ENCODE measurements at regions not wholly inside any gene's neighbourhood (a gene's known extent, or its start where the extent isn't known, plus 50 kb on each side); places are given as distances from the start of the nearest gene placed in this dataset.

GRCh38 chr18:52200406-52200805 lies 139.6 kb upstream of the DCC start:
- no peaks in the 10 kb centered on the region for H3K36me3 ChIP-seq (replicated peaks in 1 of 2; ENCODE audit: control insufficient read depth in 1 of 2, insufficient read depth in 2 of 2, low read length in 1 of 2)

GRCh38 chr18:52200921-52201663 lies 138.9 kb upstream of the DCC start:
- Histone ChIP-seq H4K20me1 (ENCODE audit: insufficient read depth) (no peaks in the 10 kb centered on the region), H3K4me1 (ENCODE audit: control insufficient read depth in 1 of 2, insufficient read depth in 2 of 2, low read depth in 1 of 2, low read length in 1 of 2) (no peaks in the 10 kb centered on the region), H3K9me3 (0 out of 2 replicates have a peak, but pooled peaks cover 4% of the 10 kb centered on the region), H3K27me3 (ENCODE audit: insufficient read depth) (no peaks in the 10 kb centered on the region), H3F3A (replicated peaks; ENCODE audit: insufficient read depth) (no peaks in the 10 kb centered on the region), H2AFZ (ENCODE audit: low read depth) (no peak overlapping the region), H3K4me2 (no peak overlapping the region), H3K9ac (no peak overlapping the region), H3K9me2 (no peaks in the 10 kb centered on the region), H3K36me3 (replicated peaks in 1 of 2; ENCODE audit: control insufficient read depth in 1 of 2, insufficient read depth in 2 of 2, low read length in 1 of 2) (no peaks in the 10 kb centered on the region), H3K27ac (ENCODE audit: low read depth in 2 of 2, low read length in 1 of 2) (no peak overlapping the region), H3K79me2 (ENCODE audit: insufficient read depth) (no peaks in the 10 kb centered on the region), H3K4me3 (ENCODE audit: low read depth in 2 of 2, low read length in 1 of 2) (no peak overlapping the region)
- no peak for DNase-seq
- whole genome bisulfite sequencing (ENCODE audit: low lambda C conversion rate) = 75% methylated on average over 11 of the region's 11 CpGs
- POLR2A ChIA-PET = no interaction called here
- CTCF ChIA-PET = no interaction called here
- TF ChIP-seq CHD2 (IDR thresholded peaks at IDR 0.05; ENCODE audit: low read length, partially characterized antibody) (no peak), RAD21 (IDR thresholded peaks at IDR 0.05; ENCODE audit: low read length) (no peak), NRF1 (IDR thresholded peaks at IDR 0.05; ENCODE audit: low read depth, low read length) (no peak), GATA2 (CRISPR knock-in tag; IDR thresholded peaks at IDR 0.05) (no peak), IRF3 (IDR thresholded peaks at IDR 0.05; ENCODE audit: low read depth, low read length) (no peak), SMC3 (IDR thresholded peaks at IDR 0.05; ENCODE audit: low read depth, low read length) (no peak), NFIC (IDR thresholded peaks at IDR 0.05; ENCODE audit: borderline replicate concordance) (no peak), EP300 (IDR thresholded peaks at IDR 0.05; ENCODE audit: borderline replicate concordance in 1 of 2, low read depth in 1 of 2, low read length in 1 of 2) (no peak), MXI1 (IDR thresholded peaks at IDR 0.05; ENCODE audit: low read depth, low read length) (no peak), RFX5 (IDR thresholded peaks at IDR 0.05; ENCODE audit: low read length) (no peak), POLR2AphosphoS5 (IDR thresholded peaks at IDR 0.05; ENCODE audit: low read depth, low read length) (no peak), CTCF (IDR thresholded peaks at IDR 0.05) (no peak), RCOR1 (IDR thresholded peaks at IDR 0.05; ENCODE audit: low read length) (no peak)
- TF ChIP-seq, protein P1, sequence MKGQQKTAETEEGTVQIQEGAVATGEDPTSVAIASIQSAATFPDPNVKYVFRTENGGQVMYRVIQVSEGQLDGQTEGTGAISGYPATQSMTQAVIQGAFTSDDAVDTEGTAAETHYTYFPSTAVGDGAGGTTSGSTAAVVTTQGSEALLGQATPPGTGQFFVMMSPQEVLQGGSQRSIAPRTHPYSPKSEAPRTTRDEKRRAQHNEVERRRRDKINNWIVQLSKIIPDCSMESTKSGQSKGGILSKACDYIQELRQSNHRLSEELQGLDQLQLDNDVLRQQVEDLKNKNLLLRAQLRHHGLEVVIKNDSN (IDR thresholded peaks at IDR 0.05; ENCODE audit: borderline replicate concordance, low read depth) = no peak
- TF ChIP-seq, protein P2, sequence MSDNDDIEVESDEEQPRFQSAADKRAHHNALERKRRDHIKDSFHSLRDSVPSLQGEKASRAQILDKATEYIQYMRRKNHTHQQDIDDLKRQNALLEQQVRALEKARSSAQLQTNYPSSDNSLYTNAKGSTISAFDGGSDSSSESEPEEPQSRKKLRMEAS (IDR thresholded peaks at IDR 0.05; ENCODE audit: low read depth) = no peak

More at GRCh38 chr18:52200406-52200805, 139.6 kb upstream of the DCC start:
- Histone ChIP-seq H3K4me1 (ENCODE audit: control insufficient read depth in 1 of 2, insufficient read depth in 2 of 2, low read depth in 1 of 2, low read length in 1 of 2) (no peaks in the 10 kb centered on the region), H2AFZ (ENCODE audit: low read depth) (no peak overlapping the region), H3K9me3 (0 out of 2 replicates have a peak, but pooled peaks cover 4% of the 10 kb centered on the region), H3F3A (replicated peaks; ENCODE audit: insufficient read depth) (no peaks in the 10 kb centered on the region), H4K20me1 (ENCODE audit: insufficient read depth) (no peaks in the 10 kb centered on the region), H3K27me3 (ENCODE audit: insufficient read depth) (no peaks in the 10 kb centered on the region), H3K4me2 (no peak overlapping the region), H3K9me2 (no peaks in the 10 kb centered on the region), H3K4me3 (ENCODE audit: low read depth in 2 of 2, low read length in 1 of 2) (no peak overlapping the region), H3K79me2 (ENCODE audit: insufficient read depth) (no peaks in the 10 kb centered on the region), H3K27ac (ENCODE audit: low read depth in 2 of 2, low read length in 1 of 2) (no peak overlapping the region), H3K9ac (no peak overlapping the region)
- no peak for DNase-seq
- ChIA-PET CTCF (interaction anchor here (0.8 to 1.4 kb wide), 2 partner anchors 18 to 49 kb away, joined by 3 read pairs; no protein-coding TSS in a partner anchor), POLR2A (no interaction called here)
- TF ChIP-seq FOXJ3 (CRISPR knock-in tag; IDR thresholded peaks at IDR 0.05) (no peak), CHD2 (IDR thresholded peaks at IDR 0.05; ENCODE audit: low read length, partially characterized antibody) (no peak), TEAD4 (IDR thresholded peaks at IDR 0.05; ENCODE audit: borderline replicate concordance, insufficient read depth) (no peak), EZH2phosphoT487 (IDR thresholded peaks at IDR 0.05; ENCODE audit: borderline replicate concordance, low read depth) (no peak), SIN3A (IDR thresholded peaks at IDR 0.05; ENCODE audit: borderline replicate concordance, low read depth, low read length) (no peak), RCOR1 (IDR thresholded peaks at IDR 0.05; ENCODE audit: low read length) (no peak), FOXM1 (IDR thresholded peaks at IDR 0.05; ENCODE audit: low read depth) (no peak), YY1 (IDR thresholded peaks at IDR 0.05; ENCODE audit: low read depth) (no peak), IRF3 (IDR thresholded peaks at IDR 0.05; ENCODE audit: low read depth, low read length) (no peak), SMC3 (IDR thresholded peaks at IDR 0.05; ENCODE audit: low read depth, low read length) (no peak), POLR2AphosphoS5 (IDR thresholded peaks at IDR 0.05; ENCODE audit: low read depth, low read length) (no peak), MXI1 (IDR thresholded peaks at IDR 0.05; ENCODE audit: low read depth, low read length) (no peak), NRF1 (IDR thresholded peaks at IDR 0.05; ENCODE audit: low read depth, low read length) (no peak)
- WGBS (ENCODE audit: low lambda C conversion rate) = 63% methylated on average over 1 of the region's 1 CpG

Data from SK-N-SH (cell line).